OCI-LY1 (cell line): ENCODE measurements at regions not wholly inside any gene's neighbourhood (a gene's known extent, or its start where the extent isn't known, plus 50 kb on each side); places are given as distances from the start of the nearest gene placed in this dataset.

Experiments
- H2AFZ ChIP-seq: fragments of 200-600 bp; sonication (generic), shearing (Covaris generic); 2 replicates; pipeline ENCODE4 v1.6.0; 2014; ENCODE audit warnings: antibody characterized with exemption, mild to moderate bottlenecking, low read length
- H3F3A ChIP-seq: fragments of 200-600 bp; sonication (generic), shearing (Covaris generic); 2 replicates; pipeline ENCODE4 v1.6.0; 2014; ENCODE audit warnings: mild to moderate bottlenecking, antibody characterized with exemption, low read length, moderate library complexity; ENCODE audit not compliant: insufficient read depth
- H3K27ac ChIP-seq: fragments of 200-600 bp; sonication (generic); 2 replicates; pipeline ENCODE4 v1.5.1; 2014; ENCODE audit warnings: low read length, mixed run types, mild to moderate bottlenecking, low read depth; ENCODE audit not compliant: poor library complexity, severe bottlenecking
- H3K27me3 ChIP-seq: fragments of 200-600 bp; sonication (generic); 2 replicates; pipeline ENCODE4 v1.6.0; 2014; ENCODE audit warnings: antibody characterized with exemption, mild to moderate bottlenecking, low read length, moderate library complexity; ENCODE audit not compliant: insufficient read depth
- H3K36me3 ChIP-seq: fragments of 200-600 bp; sonication (generic); 2 replicates; pipeline ENCODE4 v1.6.1; 2014; ENCODE audit warnings: mild to moderate bottlenecking, antibody characterized with exemption, low read length, moderate library complexity, mixed read lengths; ENCODE audit not compliant: insufficient read depth
- H3K4me1 ChIP-seq: fragments of 200-600 bp; sonication (generic); 2 replicates; pipeline ENCODE4 v1.5.1; 2014; ENCODE audit warnings: mild to moderate bottlenecking, low read length, moderate library complexity; ENCODE audit not compliant: insufficient read depth, severe bottlenecking
- H3K4me2 ChIP-seq: fragments of 200-600 bp; sonication (generic), shearing (Covaris generic); 2 replicates; pipeline ENCODE4 v1.6.1; 2014; ENCODE audit warnings: low read length
- H3K4me3 ChIP-seq: fragments of 200-600 bp; sonication (generic); 2 replicates; pipeline ENCODE4 v1.5.1; 2014; ENCODE audit warnings: low read length, low read depth, mild to moderate bottlenecking, mixed read lengths; ENCODE audit not compliant: poor library complexity, severe bottlenecking
- H3K79me2 ChIP-seq: fragments of 200-600 bp; shearing (Covaris generic); 2 replicates; pipeline ENCODE4 v1.6.1; 2016; ENCODE audit warnings: mixed run types, low read length, mixed read lengths; ENCODE audit not compliant: insufficient read depth
- H3K9ac ChIP-seq: fragments of 200-600 bp; sonication (generic), shearing (Covaris generic); 2 replicates; pipeline ENCODE4 v1.6.1; 2014; ENCODE audit warnings: mild to moderate bottlenecking, low read length, mixed read lengths
- H3K9me2 ChIP-seq: fragments of 200-600 bp; sonication (generic), shearing (Covaris generic); 2 replicates; pipeline ENCODE4 v1.6.1; 2014; ENCODE audit warnings: low read depth, mild to moderate bottlenecking, low read length, mixed read lengths
- H3K9me3 ChIP-seq: fragments of 200-600 bp; shearing (Covaris generic); 2 replicates; pipeline ENCODE4 v1.6.1; 2014; ENCODE audit warnings: low read length, mixed read lengths
- H4K20me1 ChIP-seq: fragments of 200-600 bp; sonication (generic), shearing (Covaris generic); 2 replicates; pipeline ENCODE4 v1.6.0; 2016; ENCODE audit warnings: mild to moderate bottlenecking, low read length; ENCODE audit not compliant: insufficient read depth
- CTCF ChIP-seq: fragments of 200-600 bp; sonication (generic), shearing (Covaris generic); IDR thresholded peaks from 2 replicates; pipeline ENCODE4 v1.5.1; 2017; ENCODE audit warnings: mild to moderate bottlenecking, antibody characterized with exemption, low read length, moderate library complexity, mixed read lengths
- EZH2 ChIP-seq: fragments of 200-600 bp; sonication (generic), shearing (Covaris generic); IDR thresholded peaks from 2 replicates; pipeline ENCODE4 v1.8.0; 2017; ENCODE audit warnings: borderline replicate concordance, mixed run types, mild to moderate bottlenecking, antibody characterized with exemption, low read length, moderate library complexity, mixed read lengths

- no peaks in the 10 kb centered on the region for H3F3A ChIP-seq
- H3K36me3 ChIP-seq: no peaks in the 10 kb centered on the region
- no peak overlapping the region for H3K4me3 ChIP-seq
- H3K27me3 ChIP-seq: no peaks in the 10 kb centered on the region
- no peak overlapping the region for H3K4me2 ChIP-seq
- H3K79me2 ChIP-seq: no peaks in the 10 kb centered on the region
- H3K9ac ChIP-seq: no peak overlapping the region
- H2AFZ ChIP-seq: no peak overlapping the region
- no peaks in the 10 kb centered on the region for H4K20me1 ChIP-seq
- no peaks in the 10 kb centered on the region for H3K9me3 ChIP-seq
- no peaks in the 10 kb centered on the region for H3K4me1 ChIP-seq
- no peak for TF ChIP-seq CTCF
- no peak for TF ChIP-seq EZH2
- H3K9me2 ChIP-seq: no peaks in the 10 kb centered on the region
- no peak overlapping the region for H3K27ac ChIP-seq
Measured at GRCh38 chr2:15808204-15808910, 132.0 kb upstream of the MYCN start.

GRCh38 chr2:15808944-15809343, 131.4 kb upstream of the MYCN start:
- Histone ChIP-seq H3K4me1 (no peaks in the 10 kb centered on the region), H3K4me2 (no peak overlapping the region), H3K27ac (no peak overlapping the region), H3K27me3 (no peaks in the 10 kb centered on the region), H3K36me3 (no peaks in the 10 kb centered on the region), H3K79me2 (no peaks in the 10 kb centered on the region), H3K4me3 (no peak overlapping the region), H4K20me1 (no peaks in the 10 kb centered on the region), H3F3A (no peaks in the 10 kb centered on the region), H3K9me3 (no peaks in the 10 kb centered on the region), H3K9ac (no peak overlapping the region), H3K9me2 (no peaks in the 10 kb centered on the region), H2AFZ (no peak overlapping the region)
- TF ChIP-seq CTCF (no peak), EZH2 (no peak)

GRCh38 chr2:15809404-15809803, 130.9 kb upstream of the MYCN start:
- Histone ChIP-seq H3K36me3 (no peaks in the 10 kb centered on the region), H3K4me3 (no peak overlapping the region), H2AFZ (no peak overlapping the region), H3K79me2 (no peaks in the 10 kb centered on the region), H3K9me3 (no peaks in the 10 kb centered on the region), H3F3A (no peaks in the 10 kb centered on the region), H3K9ac (no peak overlapping the region), H4K20me1 (no peaks in the 10 kb centered on the region), H3K4me2 (no peak overlapping the region), H3K27me3 (no peaks in the 10 kb centered on the region), H3K4me1 (no peaks in the 10 kb centered on the region), H3K9me2 (no peaks in the 10 kb centered on the region), H3K27ac (no peak overlapping the region)
- no peak for TF ChIP-seq CTCF
- TF ChIP-seq EZH2: no peak
